ENCODE measurements at regions not wholly inside any gene's neighbourhood (a gene's known extent, or its start where the extent isn't known, plus 50 kb on each side); places are given as distances from the start of the nearest gene placed in this dataset.

DNA sequence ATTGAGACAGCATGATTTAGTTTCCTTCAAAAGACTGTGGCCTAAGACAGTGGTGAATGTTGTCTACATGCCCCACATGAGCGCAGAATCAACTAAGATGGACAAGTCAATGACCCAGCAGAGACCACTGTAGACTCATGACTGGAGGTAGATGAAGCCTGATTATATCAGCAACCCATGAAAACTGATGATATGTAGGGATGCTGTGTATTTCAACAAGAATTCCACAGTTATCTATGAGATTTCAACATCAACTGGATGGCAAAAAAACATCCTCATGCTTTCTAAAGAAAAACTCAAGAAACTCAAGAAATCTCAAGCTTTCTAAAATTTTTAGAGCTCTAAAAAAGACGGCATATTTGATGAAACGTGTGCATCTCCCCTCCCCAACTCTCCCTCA, 413.9 kb upstream of the LYPLAL1 start (continued):
- TF ChIP-seq, protein P1, sequence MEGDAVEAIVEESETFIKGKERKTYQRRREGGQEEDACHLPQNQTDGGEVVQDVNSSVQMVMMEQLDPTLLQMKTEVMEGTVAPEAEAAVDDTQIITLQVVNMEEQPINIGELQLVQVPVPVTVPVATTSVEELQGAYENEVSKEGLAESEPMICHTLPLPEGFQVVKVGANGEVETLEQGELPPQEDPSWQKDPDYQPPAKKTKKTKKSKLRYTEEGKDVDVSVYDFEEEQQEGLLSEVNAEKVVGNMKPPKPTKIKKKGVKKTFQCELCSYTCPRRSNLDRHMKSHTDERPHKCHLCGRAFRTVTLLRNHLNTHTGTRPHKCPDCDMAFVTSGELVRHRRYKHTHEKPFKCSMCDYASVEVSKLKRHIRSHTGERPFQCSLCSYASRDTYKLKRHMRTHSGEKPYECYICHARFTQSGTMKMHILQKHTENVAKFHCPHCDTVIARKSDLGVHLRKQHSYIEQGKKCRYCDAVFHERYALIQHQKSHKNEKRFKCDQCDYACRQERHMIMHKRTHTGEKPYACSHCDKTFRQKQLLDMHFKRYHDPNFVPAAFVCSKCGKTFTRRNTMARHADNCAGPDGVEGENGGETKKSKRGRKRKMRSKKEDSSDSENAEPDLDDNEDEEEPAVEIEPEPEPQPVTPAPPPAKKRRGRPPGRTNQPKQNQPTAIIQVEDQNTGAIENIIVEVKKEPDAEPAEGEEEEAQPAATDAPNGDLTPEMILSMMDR (IDR thresholded peaks at IDR 0.05; ENCODE audit: control extremely low read depth in 1 of 3, insufficient read depth in 1 of 3, low read depth in 1 of 3, low read length in 3 of 3): no peak
- TF ChIP-seq MAFK (IDR thresholded peaks at IDR 0.05; ENCODE audit: low read depth, low read length) (no peak), EZH2 (IDR thresholded peaks at IDR 0.05; ENCODE audit: low read depth, low read length, severe bottlenecking) (no peak), TAF7 (optimal IDR thresholded peaks at IDR 0.05; ENCODE audit: borderline replicate concordance, low read depth, low read length) (no peak), SIX5 (IDR thresholded peaks at IDR 0.05; ENCODE audit: low read depth, low read length) (no peak), BRCA1 (IDR thresholded peaks at IDR 0.05; ENCODE audit: low read depth, low read length) (no peak)
- TF ChIP-seq, protein P2, sequence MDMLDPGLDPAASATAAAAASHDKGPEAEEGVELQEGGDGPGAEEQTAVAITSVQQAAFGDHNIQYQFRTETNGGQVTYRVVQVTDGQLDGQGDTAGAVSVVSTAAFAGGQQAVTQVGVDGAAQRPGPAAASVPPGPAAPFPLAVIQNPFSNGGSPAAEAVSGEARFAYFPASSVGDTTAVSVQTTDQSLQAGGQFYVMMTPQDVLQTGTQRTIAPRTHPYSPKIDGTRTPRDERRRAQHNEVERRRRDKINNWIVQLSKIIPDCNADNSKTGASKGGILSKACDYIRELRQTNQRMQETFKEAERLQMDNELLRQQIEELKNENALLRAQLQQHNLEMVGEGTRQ (IDR thresholded peaks at IDR 0.05; ENCODE audit: low read length): no peak
